ENCODE measurements at regions not wholly inside any gene's neighbourhood (a gene's known extent, or its start where the extent isn't known, plus 50 kb on each side); places are given as distances from the start of the nearest gene placed in this dataset.
"Not testable (repeated sequence)": the region's sequence is repeated elsewhere in the genome, so short reads cannot be mapped to it uniquely, and the experiment has no call there.

DNA sequence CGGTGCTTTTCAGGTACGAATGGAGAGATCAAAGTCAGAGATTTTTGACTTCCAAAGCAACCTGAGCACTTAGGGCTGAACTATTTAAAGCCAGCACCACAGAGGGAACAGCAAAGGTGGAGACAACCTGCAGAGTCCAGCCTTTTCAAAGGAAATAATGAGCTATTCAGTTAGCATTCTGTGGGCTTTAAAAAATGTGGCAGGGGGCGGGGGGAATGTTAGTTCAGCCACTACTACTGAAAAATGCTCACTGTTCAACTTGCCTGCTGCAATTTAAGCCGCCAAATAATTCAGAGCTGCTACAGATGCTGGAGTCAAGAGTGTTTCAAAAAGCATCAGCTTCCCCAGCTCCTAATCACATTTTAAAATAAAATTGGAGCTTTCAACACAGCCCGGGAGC is 473.3 kb upstream of the PLXNA2 start:
- DNase-seq (ENCODE audit: low spot score), result no peak

DNA sequence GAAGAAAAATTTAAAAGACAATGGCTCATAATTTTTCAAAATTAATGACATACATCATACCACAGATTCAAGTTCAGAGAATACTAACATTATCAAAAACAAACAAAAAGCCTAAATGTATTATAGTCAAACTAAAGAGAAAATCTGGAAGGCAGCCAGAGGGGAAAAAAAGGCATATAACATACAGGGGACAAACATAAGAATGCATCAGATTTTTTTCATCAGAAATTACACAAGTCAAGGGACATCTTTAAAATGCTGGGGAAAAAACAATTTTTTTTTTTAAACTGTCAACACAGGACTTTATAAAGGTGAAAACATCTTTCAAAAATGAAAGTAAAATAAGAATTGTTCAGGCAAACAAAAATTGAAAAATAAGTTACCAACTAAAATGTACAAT is 478.4 kb upstream of the PLXNA2 start:
- DNase-seq (ENCODE audit: low spot score), result no peak

DNA sequence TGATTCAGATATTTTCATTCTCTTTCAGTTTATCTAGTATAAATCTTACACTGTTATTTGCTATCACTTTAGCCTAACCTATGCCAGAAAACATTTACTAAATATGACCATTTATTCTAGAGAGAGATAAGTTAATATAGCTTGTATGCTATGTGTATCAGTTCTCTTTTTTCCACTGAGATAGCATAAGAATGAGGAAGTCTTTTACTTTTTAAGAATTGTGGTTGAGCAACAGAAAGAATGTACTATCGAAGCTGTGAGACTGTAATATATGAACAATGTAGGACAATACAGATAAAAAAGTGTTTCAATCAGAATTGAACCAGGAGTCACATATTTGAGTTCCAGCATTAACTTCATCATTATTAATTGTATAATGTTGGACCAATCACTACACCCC is 479.9 kb upstream of the PLXNA2 start:
- DNase-seq (ENCODE audit: low spot score), result no peak

DNA sequence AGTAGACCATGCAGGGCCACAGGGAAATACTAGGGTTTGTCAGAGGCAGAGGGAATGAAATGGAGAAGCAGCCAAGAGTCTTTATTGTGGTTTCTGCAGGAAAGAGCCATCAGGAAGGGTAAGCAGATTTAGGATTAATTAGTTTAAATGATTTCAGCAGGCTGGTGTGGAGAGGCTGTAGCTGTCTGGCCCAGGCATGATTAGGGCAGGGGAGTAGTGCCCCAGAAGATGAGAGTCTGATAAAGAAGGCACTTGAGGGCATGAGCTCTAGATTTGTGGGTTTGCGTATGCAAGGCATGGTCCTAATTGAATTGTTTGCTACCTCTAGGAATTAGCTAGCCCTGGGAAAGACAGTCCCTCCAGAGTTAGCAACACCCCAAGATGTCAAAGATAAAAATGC is 484.6 kb upstream of the PLXNA2 start:
- no peak for DNase-seq (ENCODE audit: low spot score)

DNA sequence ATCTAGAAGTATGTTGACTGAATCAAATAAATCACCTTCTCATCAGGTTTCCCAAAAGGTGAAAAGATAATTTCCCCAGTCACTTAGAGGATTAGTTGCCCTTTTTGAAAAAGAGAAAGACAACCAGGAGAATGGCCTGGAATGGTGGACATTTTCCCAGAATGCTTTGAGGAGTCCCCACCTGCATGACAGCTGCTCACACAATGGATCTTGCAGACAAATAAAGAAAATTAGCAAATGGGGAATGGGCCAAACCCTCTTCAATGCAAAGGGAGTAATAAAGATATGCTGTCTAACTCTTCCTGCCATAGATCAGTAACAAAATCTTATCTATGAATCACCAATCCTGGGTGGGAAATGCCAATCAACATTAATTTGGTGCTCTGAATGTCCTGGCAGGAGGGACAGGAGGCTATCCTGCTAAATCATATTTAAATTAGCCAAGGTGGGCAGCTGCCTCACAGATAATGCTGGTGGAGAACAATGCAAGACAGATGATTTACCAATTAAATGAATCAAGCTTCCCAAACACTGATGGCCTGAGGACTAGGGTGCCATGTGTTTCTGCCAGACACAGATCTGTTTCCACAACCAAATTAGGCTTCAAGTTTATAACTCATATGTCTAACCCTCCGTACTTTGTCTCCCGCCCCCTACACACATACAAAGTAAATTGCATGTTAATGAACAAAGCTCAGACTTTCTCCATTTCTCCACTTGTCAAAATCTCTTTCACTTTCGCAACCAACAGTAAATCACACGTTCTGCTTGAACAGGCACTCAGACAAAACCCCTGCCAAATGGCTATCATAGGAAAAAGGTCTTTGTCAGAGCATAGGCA is 488.0 kb upstream of the PLXNA2 start:
- no peak for DNase-seq (ENCODE audit: low spot score)

DNA sequence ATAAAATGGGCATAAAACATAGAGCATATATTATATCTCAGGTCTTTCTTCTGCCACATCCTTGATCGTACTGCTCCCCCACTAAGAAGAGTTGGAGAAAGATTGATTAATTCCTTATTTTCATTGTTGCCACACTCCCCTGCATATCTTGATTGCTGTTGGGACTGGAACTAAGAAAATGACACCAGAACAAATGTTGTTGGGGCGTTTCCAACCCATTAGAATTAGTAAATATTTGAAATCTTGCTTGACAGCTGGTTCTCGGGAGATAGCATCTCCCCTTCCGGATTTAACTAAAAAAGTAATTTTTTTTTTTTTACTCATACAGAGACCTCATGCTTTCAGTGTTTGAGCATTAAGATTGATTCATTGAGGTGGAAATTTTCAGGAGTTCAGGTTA is 493.0 kb upstream of the PLXNA2 start:
- no peak for DNase-seq (ENCODE audit: low spot score)

DNA sequence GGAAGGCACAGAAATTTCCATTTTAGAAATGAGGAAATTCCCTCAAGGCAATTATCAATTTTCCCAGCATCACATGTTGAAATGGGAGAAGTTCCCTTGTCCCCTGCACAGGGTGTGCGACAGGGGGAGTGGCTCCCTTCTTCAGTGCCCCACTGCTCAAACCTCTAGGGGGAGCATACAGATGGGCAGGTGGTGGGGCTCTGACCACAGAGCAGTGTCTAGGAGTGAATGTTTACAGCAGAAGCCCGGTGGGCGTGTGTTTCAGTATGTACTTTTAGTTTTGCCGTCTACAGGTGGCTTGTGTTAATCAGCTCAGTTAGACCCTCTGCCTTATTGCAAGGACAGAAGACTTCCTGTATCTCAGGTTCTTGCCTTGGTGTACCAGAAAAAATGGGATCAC is 493.7 kb upstream of the PLXNA2 start:
- DNase-seq (ENCODE audit: low spot score), result no peak

DNA sequence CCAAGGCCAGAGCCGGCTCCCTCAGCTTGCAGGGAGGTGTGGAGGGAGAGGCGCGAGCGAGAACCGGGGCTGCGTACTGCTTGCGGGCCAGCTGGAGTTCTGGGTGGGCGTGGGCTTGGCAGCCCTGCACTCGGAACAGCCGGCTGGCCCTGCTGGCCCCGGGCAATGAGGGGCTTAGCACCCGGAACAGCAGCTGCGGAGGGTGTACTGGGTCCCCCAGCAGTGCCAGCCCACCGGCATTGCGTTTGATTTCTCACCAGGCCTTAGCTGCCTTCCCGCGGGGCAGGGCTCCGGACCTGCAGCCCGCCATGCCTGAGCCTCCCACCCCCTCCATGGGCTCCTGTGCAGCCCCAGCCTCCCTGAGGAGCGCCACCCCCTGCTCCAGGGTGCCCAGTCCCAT is 495.5 kb upstream of the PLXNA2 start:
- not testable (repeated sequence) for DNase-seq (ENCODE audit: low spot score)

DNA sequence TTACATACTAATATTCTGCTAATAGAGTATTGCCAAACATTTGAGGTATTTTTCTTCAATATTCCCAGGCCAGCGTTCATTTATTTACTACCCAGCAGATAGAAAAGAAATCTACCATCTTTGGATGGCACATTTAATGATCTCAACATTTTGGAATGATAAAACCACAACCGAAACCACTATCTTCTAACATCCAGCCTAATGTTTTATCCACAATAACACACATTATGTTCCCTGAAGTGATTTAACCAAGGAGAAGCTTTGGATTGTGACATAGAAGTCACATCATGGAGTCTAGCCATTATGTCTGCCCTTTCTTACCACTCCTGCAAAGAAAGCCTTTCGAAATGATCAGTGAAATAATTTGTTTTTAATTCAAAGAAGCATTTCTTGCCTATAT is 497.1 kb upstream of the PLXNA2 start:
- DNase-seq (ENCODE audit: low spot score), result no peak

DNA sequence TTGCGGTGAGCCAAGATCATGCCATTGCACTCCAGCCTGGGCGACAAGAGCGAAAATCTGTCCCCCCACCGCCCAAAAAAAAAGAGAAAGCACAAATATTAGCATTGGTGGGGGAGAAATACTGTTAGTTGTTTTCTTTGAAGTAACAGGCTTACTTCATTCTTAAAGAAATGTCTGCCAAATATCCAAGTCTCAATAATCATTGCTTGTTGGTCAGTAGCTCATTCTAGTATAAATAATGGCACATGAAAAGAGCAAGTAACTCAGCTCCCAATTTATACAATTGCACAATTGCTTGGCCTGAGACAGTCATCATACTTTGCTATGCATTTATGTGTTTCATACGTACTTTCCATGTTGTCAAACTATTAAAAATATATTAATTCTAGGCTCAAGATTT is 499.2 kb upstream of the PLXNA2 start:
- no peak for DNase-seq (ENCODE audit: low spot score)

DNA sequence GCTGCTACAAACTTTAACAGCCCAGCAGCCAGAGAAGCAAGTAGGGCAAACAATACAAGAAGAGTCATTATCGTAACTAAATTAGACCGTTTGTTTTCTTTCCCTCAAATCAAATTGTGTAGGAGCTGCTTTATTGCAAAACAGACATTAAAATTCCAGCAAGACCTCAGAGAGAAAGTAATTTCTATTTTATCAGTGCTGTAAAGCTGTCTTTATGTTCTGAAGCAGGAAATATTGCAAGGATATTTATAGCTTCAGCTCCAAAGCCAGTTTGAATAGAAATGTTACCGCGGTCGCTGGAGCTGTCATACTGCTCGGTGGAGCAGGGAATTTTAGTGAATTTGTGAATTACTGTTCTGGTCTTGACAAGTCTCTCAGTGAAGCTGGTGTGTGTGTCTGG is 503.8 kb upstream of the PLXNA2 start:
- DNase-seq (ENCODE audit: low spot score), result no peak

DNA sequence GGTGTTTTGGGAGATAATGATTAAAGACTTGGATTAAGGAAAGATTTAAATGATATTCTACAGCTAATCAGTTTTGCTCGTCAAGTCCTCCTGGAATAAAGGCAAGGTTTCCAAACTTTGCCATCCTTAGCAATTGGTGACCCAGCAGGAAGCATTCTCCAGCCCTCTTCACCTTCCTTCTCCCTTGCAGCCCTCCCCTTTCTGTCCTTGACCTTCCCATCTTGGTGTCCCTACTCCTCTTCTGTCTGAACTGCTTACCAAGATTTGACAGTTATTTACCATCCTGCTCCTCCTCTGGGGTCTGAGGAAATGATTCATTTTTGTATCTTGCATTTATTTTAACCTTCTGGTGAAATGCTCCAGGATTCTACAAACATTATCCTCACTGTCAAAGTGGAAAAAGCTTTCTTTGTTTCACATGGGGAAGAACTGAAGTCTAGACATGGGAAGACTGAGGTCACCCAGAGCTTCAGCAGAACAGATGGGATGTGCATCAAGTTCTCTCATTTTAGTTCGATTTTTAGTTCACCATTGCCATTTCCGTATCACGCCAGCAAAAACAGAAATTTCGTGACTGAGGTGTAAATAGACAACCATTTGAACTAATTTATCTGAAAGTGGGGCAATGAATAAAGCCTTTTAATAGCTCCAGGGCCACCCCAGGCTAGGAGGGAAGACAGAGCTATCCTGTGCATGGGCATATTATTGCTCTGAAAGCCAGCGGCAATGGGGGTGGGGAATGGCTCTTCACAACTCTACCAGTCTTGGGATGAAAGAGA is 504.4 kb upstream of the PLXNA2 start:
- no peak for DNase-seq (ENCODE audit: low spot score)

DNA sequence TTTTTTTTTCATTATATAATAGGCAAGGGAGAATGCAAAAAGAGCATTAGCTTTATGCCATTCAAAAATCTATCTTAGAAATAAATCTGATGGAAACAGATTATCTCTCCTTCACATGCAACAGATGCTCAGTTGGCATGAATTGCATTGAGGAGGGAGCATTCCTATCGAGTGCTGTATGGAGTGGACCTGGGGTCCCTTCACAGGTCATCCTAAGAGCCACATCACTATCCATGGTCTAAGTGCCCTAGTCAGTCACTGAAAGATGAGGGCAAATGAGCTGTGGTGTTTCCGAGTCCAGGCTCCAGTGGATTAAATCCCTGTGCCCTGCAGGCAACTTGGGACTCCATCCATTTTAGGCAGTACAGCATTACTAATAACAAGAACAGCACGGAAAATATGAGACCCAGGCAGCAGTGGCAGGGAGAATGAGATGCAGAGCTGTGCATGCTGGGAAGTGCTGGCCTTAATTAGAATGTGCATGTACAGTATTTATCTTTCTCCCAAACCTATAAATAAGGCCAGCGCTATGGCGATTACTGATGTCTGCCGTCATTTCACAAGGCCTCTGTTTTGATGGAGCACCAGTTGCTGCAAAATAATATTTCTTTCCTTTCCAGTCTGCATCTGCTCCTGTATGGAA is 512.3 kb upstream of the PLXNA2 start:
- no peak for DNase-seq (ENCODE audit: low spot score)

DNA sequence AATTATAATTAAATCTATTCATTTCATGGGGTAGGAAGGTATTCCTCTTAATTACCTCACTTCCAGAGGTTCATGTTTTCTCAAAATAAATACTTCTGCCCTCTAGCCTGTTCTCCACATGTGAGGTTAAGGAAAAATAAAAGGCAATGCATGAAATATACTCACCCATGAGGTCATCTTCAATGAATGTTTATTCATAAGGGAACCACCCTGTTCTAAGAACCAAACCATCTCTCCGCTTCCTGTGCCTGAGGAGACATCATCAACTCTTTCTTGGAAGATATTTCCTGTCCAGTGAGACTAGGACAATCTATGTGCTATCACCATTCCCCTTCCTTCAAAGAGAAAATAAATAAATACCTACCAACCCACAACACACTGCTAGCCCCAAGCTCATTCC is 513.7 kb upstream of the PLXNA2 start:
- no peak for DNase-seq (ENCODE audit: low spot score)

DNA sequence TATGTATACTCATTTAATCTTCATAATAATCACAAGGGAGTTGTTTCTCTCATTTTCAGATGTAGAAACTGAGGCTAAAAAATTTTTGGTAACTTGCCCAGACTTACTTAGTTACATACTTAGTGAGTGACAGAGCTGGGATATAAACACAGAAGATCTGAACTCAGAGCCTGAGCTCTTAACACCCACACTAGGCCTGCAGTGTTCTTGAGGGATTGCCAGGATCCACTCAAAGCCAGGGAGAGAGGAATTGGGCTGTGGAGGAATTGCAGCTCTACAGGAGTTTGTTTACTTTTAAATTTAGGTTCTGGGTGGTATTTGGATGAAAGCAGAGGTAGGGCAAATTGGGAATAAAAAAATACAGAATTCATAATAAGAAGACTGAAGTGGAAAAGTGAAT is 515.1 kb upstream of the PLXNA2 start:
- DNase-seq (ENCODE audit: low spot score), result no peak

DNA sequence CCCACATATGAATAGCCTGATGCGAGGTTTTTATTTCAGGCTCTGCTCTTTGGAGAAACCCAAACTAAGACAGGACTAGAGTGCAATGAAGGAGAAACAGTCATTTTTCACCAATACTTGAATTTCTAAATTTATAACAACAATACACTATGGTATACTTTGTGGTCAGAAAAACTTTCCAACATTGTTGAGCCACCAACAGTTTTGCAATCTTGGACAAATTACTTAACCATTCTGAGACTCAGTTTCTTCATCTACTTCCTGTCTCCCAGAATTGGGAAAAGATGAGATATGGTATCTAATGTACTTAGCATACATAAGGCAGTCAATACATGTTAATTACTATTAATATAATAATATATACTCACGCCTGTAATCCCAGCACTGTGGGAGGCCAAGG is 519.8 kb upstream of the PLXNA2 start:
- no peak for DNase-seq (ENCODE audit: low spot score)

DNA sequence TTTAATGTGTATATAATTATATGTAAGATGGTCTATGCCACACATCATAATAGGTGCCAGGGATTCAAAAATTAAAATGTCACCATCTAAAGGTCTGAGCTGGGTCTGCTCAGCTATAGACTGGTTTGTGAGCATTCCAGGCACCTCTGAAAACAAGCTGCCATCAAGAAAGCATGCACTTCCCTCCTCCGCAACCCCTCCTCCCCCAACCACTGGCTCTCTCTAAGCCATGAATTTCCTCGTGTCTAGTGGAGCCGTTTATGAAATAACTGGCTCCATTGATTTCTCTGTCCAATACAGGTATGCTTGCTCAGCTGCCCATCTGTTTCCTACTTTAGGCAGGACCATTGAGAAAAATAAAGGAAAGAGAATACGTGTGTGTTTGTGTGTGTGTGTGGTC is 522.6 kb upstream of the PLXNA2 start:
- no peak for DNase-seq (ENCODE audit: low spot score)

DNA sequence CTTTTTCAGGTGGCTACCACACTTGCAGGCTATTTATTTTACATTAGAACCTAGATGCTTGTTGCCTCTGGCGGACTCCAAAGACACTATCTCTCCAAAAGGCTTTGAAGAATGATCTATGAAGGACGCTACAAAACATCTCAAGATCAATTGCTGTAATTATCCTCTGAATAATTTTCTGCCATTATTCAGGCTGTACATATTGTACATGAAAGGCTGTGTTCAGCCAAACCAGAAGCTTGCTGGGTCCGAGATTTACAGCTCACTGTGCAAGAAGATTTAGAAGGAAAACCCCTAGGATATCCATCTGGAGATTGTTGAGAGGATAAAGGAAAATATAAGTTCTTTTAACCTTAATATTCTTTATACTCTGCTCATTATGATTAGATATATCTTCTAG is 523.6 kb upstream of the PLXNA2 start:
- DNase-seq (ENCODE audit: low spot score), result no peak

DNA sequence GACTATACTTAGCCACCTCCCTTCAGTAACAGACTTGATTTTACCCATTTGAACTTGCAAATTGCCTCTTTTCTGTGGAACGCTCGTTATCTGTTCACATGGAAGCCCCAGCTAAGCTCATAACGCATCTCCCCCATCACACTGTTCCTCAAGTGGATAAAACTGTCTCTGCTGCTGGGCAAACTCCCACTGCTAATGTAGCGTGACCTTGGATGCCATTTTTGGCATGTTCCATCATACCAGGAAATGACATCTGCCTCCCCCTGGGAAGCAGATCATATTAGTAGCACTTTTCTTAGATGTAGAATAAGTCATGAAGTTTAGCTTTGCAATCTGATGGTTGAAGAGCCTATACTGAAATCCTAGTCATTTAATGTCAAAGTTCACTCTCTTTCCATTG is 528.7 kb upstream of the PLXNA2 start:
- no peak for DNase-seq (ENCODE audit: low spot score)

DNA sequence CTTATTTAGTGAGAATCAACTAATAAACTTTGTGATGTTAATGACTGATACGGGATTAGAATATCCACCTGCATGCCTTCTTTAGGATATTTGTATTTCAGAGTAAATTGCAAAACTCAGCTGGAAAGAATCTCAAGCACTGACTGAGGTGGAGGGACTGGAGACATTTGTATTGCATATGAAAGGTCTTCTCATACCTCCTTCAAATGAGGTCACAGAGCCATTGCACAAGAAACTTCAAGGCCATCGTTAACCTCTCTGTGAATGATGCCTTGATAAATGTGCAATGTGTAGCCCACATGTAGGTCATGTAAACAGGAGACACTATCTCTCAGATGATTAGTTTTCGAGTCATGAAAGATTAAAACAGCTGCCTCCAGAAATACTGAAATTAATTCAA is 531.7 kb upstream of the PLXNA2 start:
- no peak for DNase-seq (ENCODE audit: low spot score)

DNA sequence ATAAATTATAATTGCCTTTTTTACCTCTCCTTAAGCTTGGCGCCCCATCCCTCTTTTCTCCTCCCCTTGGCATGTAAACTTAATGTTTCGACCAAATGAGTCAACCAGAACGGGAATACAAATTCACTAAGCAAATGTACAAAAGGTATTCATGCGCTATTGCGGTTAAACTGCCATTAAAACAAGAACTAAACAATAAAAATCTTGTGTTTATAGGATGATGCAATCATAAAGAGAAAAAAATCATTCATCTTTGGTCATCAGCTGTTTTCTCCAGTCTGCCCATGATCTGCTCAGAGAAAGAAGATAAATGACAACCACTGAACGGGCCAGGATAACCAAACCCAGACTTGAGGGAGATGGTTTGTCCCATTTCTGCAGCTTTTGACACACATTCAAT is 534.2 kb upstream of the PLXNA2 start:
- DNase-seq (ENCODE audit: low spot score), result no peak

DNA sequence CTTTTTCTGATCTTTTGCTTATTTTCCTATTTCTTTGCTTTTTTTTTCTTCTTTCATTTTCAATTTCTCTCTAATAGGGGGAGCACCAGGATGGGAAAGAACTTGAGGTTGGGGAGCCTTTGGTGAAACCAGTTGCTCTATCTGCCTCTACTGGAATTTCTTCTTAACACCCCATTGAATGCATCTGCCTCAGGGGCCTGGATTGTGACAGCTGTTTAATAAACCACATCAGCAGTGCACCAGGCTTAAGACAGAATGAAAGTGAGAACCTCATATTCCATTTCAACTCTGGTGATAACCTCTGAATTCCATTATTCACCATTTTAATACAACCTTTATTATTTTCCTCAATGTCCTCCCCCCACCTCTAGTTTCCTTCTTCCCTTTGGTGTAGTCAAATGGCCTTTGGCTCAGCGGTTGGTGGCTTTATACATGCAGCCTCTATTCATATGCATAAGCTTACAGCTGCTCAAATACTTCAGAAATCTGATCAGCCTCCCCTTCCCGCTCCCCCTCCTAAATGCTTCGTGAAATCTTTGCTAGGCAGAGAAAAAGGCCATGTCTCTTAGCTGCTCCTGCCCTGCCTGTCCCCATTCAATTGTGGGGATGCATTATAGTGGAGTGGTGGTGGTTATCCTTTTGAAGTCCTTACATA is 537.3 kb upstream of the PLXNA2 start:
- DNase-seq (ENCODE audit: low spot score), result no peak

DNA sequence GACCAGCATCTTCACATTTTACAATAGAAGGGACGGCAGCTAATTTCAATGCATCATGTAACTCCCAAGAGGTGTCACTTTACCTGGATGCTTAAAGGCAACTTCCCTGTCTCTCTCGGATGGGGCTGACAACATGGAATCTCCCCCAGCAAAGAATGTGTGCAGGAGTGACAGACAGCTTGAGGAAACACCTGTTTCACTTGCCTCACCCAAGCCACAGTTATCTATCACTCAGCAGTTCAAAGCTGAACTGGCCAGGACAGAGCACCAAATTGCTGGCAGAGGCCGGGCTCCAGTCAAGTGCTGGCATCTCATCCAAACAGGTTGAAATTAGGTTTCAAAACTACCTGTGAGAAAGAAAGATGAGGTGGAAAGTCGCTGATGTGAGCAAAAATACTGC is 538.0 kb upstream of the PLXNA2 start:
- DNase-seq (ENCODE audit: low spot score), result no peak
